Activated T-cell treated with anti-CD3 and anti-CD28 coated beads, Interleukin-2, amount 50 U/mL, for 24 hours (primary cell): ENCODE measurements at regions not wholly inside any gene's neighbourhood (a gene's known extent, or its start where the extent isn't known, plus 50 kb on each side); places are given as distances from the start of the nearest gene placed in this dataset.

Experiments
- DNase-seq: peaks from one replicate; pipeline ENCODE4 v3.0.0-alpha.2; 2020
- H3K27ac Mint-ChIP-seq: 2 replicates; pipeline ENCODE4 v1.8.0; 2020; ENCODE audit warnings: mild to moderate bottlenecking, mixed read lengths
- H3K27me3 Mint-ChIP-seq: 2 replicates; pipeline ENCODE4 v1.8.0; 2020; ENCODE audit warnings: mixed read lengths
- H3K36me3 Mint-ChIP-seq: 2 replicates; pipeline ENCODE4 v1.8.0; 2020; ENCODE audit warnings: low read depth, mixed read lengths
- H3K4me1 Mint-ChIP-seq: 2 replicates; pipeline ENCODE4 v1.8.0; 2020; ENCODE audit warnings: low read depth, mixed read lengths
- H3K4me3 Mint-ChIP-seq: 2 replicates; pipeline ENCODE4 v1.8.0; 2020; ENCODE audit warnings: mild to moderate bottlenecking, moderate library complexity, mixed read lengths
- H3K9me3 Mint-ChIP-seq: 2 replicates; pipeline ENCODE4 v1.8.0; 2020; ENCODE audit warnings: mixed read lengths

DNA sequence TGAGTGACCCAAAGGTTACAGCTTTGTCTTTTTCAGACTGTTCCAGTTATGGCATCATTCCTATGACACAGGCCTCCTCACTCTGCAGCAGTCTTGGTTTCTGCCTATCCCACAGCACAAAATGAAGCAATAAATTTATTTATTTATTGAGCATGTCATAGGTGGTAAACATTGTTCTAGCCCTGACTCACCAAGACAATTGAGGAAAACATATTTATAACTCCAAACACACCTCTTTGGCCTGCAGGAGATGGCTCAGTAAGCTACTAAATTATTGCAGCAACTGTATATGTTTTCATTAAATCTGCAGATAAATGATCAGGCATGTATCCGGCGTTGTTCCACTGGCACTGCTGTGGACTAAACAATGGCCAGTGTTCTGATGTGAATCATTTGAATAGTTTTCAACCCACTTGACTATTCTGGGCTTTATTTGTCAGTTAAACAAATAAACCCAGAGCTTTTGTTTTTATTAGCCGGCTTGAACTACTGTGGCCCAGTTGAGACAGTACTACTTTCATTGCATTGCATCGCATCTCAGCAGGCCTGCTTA lies 83.2 kb downstream of the FOXD1 start:
- Mint-ChIP-seq H3K4me3 (no peak overlapping the region), H3K27ac (no peak overlapping the region), H3K9me3 (peaks cover 3% of the 10 kb centered on the region), H3K4me1 (no peaks in the 10 kb centered on the region), H3K36me3 (no peaks in the 10 kb centered on the region), H3K27me3 (peaks cover 61% of the 10 kb centered on the region)
- no peak for DNase-seq

DNA sequence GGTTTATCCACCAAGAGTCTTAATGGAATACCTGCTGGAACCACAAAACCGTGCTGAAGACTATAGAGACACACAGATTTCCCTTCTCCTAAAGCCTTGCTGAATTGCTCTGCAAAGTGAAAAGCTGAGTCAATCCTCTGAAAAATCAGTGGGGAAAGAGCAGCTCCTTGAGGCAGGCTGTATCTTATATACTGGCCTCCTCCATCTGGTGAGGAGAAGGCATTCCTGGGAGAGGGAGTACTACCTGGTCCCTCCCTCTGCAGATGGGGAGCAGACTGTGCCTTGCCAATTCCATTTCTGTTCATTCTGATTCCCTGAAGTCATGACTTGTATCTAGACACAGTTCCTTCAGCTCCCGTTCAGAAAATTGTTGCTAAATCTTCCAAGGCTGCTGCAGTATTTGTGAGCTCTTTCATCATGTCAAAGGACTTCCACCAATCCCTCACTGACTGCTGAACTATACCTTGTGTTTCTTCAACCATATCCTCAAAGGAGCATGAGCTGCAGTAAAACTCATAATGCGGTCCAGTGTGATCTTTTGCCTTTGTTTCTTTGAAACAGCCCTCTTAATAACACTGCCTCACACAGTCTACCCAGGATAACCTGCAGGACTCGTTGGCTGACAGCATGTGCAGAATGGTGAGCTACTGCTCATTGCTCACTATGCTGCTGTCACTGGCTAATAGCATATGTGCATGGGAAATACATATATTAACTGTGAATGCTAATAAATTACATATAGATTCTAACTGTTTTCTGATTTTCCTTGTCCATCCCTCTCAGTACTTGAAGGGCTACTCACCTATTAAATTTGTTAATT lies 84.5 kb downstream of the FOXD1 start:
- Mint-ChIP-seq H3K27ac (no peak overlapping the region), H3K27me3 (peaks cover 53% of the 10 kb centered on the region), H3K36me3 (no peaks in the 10 kb centered on the region), H3K9me3 (peaks cover 3% of the 10 kb centered on the region), H3K4me3 (no peak overlapping the region), H3K4me1 (no peaks in the 10 kb centered on the region)
- no peak for DNase-seq

DNA sequence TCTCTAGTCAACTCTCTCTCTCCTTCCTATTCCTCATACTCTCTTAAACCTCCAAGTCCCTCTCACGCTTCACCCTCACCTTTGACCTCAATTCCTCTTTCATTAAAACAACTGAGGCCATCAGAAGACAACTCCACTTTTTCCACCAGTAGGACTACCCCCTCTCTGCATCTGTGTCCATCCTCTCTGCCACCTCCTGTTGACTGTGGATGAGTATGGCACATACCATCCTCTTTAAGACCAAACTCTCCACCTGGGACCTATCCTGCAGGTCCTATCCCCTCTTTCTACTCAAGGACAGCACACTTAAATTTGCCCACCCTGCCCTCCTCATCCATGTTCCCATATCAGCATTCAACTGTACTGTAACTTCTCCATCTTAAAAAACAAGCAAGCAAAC lies 89.2 kb downstream of the FOXD1 start:
- no peak for DNase-seq
- Mint-ChIP-seq H3K4me1 (peaks cover 2% of the 10 kb centered on the region), H3K9me3 (peaks cover 3% of the 10 kb centered on the region), H3K4me3 (no peak overlapping the region), H3K36me3 (no peaks in the 10 kb centered on the region), H3K27me3 (peaks cover 53% of the 10 kb centered on the region), H3K27ac (no peak overlapping the region)

DNA sequence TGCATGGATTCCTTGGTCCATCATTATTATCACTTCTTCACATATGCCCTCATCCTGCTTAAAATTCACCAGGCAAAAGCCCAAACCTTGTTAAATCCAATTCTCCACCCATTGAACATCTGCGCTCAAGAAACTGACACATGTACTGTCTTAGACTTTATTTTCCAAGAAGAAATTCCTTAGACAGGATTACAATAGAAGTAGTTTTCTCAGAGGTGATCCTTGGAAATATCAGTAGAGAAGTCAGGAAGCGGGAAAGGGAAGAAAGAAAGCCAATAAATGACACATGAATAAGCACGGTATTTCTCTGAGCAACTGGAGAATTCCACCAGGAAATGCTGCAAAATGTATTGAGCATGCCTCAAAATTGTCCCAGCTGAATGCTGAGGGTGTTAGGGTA lies 90.2 kb downstream of the FOXD1 start:
- H3K9me3 Mint-ChIP-seq = peaks cover 3% of the 10 kb centered on the region
- no peaks in the 10 kb centered on the region for H3K36me3 Mint-ChIP-seq
- H3K27me3 Mint-ChIP-seq = peaks cover 55% of the 10 kb centered on the region
- H3K4me3 Mint-ChIP-seq = no peak overlapping the region
- peaks cover 2% of the 10 kb centered on the region for H3K4me1 Mint-ChIP-seq
- DNase-seq = no peak
- H3K27ac Mint-ChIP-seq = no peak overlapping the region

DNA sequence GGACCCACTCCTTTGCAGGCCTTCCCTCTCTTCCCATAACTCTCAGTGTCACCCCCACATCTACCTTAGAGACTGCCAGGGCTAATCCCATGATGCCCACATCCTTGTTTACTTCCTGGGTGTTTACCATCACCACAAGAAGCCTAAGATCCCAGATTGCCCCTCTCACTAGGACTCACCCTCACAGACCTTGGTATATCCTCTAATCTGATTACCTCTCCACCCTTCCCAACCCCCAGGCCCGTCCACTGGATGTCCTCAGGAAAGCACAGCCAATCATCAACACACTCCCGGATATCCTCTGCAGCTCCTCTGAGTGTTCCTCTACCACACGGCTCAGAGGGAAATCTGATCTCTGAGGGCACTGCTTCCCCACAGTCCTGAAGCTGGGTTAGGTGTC lies 91.0 kb downstream of the FOXD1 start:
- Mint-ChIP-seq H3K27me3 (peaks cover 55% of the 10 kb centered on the region), H3K4me1 (peaks cover 2% of the 10 kb centered on the region), H3K4me3 (no peak overlapping the region), H3K9me3 (peaks cover 3% of the 10 kb centered on the region), H3K27ac (no peak overlapping the region), H3K36me3 (no peaks in the 10 kb centered on the region)
- no peak for DNase-seq

DNA sequence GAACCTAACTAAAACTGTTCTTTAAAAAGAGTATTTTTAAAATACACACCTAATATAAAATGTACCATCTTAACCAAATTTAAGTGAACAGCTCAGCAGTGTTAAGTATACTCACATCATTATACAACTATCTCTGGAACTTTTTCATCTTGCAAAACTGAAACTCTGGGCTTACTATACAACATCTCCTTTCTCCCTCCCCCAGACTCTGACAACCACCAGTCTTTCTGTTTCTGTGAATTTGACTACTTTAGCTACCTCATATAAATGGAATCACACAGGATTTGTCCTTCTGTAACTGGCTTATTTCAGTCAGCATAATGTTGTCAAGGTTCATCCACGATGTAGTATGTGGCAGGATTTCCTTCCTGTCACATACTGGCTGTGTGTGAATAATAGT lies 93.5 kb downstream of the FOXD1 start:
- Mint-ChIP-seq H3K4me3 (no peak overlapping the region), H3K9me3 (peaks cover 16% of the 10 kb centered on the region), H3K36me3 (no peaks in the 10 kb centered on the region), H3K27ac (no peak overlapping the region), H3K27me3 (peaks cover 65% of the 10 kb centered on the region), H3K4me1 (peaks cover 2% of the 10 kb centered on the region)
- no peak for DNase-seq

DNA sequence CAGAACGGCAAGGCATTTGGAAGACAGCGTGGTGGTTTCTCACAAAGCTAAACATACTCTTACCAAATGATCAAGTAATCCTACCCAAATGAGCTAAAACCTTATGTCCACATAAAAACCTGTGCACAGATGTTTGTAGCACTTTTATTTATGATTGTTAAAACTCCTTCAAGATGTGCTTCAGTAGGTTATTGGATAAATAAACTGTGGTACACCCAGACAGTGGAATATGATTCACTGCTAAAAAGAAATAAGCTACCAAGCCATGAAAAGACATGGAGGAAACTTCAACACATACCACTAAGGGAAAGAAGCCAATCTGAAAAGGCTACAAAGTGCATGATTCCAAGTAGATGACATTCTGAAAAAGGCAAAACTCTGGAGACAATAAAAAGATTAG lies 94.2 kb downstream of the FOXD1 start:
- Mint-ChIP-seq H3K27ac (no peak overlapping the region), H3K4me3 (no peak overlapping the region), H3K4me1 (peaks cover 2% of the 10 kb centered on the region), H3K9me3 (peaks cover 22% of the 10 kb centered on the region), H3K27me3 (peaks cover 71% of the 10 kb centered on the region), H3K36me3 (no peaks in the 10 kb centered on the region)
- no peak for DNase-seq

DNA sequence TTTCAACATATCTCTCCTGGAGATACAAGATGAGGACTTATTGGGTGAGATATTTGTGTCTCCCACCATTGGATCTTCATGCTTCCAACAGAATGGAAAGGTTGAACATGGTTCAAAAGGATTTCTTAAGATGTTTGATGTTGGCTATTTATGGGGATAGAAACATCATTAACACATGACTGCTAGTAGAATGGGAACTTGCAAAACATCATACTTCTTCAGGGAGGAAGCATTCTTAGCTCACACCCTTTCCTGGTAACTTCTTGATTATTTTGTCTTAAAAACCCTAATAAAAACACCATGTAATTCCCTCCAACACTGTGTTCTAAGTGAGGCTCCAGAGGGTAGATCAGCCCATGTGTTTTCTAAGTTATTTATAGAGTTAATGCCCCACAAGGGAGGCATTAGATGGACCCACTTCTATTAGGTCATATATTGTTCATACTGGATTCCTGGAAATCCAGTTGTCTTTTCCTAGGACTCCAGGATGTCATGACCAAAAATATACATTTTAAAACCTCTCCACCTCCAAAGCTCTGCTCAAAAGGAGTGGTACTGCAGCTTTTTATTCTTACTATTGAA lies 95.8 kb downstream of the FOXD1 start:
- no peak for DNase-seq
- peaks cover 80% of the 10 kb centered on the region for H3K27me3 Mint-ChIP-seq
- no peak overlapping the region for H3K27ac Mint-ChIP-seq
- no peak overlapping the region for H3K4me3 Mint-ChIP-seq
- peaks cover 35% of the 10 kb centered on the region for H3K9me3 Mint-ChIP-seq
- H3K36me3 Mint-ChIP-seq = no peaks in the 10 kb centered on the region
- H3K4me1 Mint-ChIP-seq = peaks cover 2% of the 10 kb centered on the region

DNA sequence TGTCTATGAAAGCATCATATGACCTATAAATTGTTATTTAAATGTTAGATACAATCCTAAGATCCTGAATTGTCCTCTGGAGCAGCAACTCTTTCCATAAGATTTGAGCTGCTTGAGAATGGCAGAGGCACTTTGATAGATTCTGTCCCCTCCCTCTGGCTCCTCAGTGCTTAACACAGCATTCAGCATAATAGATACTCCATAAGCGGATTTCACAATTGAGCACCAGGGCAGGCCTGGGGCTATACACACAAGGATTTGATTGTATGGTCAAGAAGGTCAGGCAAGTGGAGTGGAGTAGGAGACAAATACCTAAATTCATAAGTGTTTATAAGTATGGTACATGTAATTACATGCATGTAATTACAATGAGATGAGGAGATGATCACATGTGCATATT lies 96.3 kb downstream of the FOXD1 start:
- Mint-ChIP-seq H3K4me1 (peaks cover 2% of the 10 kb centered on the region), H3K27ac (no peak overlapping the region), H3K36me3 (no peaks in the 10 kb centered on the region), H3K27me3 (peaks cover 78% of the 10 kb centered on the region), H3K4me3 (no peak overlapping the region), H3K9me3 (peaks cover 37% of the 10 kb centered on the region)
- no peak for DNase-seq

DNA sequence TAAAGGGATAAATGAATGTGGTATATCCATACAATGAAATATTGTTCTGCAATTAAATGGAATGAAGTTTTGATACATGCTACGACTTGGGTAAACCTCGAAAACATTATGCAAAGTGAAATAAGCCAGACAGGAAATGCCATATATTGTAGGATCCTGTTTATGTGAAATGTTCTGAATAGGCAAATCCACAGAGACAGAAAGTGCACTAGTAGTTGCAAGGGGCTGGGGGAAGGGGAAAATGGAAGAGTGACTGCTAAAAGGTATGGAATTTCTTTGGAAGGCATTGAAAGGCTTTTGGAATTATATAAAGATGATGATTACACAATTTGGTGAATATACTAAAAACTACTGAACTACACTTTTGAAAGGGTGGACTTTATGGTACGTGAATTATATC lies 97.0 kb downstream of the FOXD1 start:
- H3K27ac Mint-ChIP-seq = no peak overlapping the region
- no peak overlapping the region for H3K4me3 Mint-ChIP-seq
- H3K9me3 Mint-ChIP-seq = peaks cover 43% of the 10 kb centered on the region
- no peak for DNase-seq
- H3K27me3 Mint-ChIP-seq = peaks cover 78% of the 10 kb centered on the region
- H3K36me3 Mint-ChIP-seq = no peaks in the 10 kb centered on the region
- peaks cover 2% of the 10 kb centered on the region for H3K4me1 Mint-ChIP-seq

DNA sequence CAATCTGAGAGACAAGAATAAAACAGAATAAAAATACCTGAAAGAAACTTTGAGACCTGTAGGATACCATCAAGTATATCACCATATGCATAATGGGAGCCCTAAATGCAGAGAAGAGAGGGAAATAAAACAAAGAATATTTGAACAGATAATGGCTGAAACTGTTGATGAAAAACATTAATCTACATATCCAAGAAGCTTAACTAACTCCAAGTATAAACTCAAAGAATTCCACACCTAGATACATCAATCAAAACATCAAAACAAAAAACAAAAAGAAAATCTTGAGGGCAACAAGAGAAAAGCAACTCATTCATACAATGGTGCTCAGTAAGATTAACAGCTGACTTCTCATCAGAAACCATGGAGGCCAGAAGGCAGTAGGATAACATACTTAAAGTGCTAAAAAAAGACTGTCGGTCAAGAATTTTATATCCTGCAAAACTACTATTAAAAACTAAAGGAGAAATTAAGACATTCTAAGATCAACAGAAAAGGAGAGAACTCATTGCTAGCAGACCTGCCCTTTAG lies 101.6 kb downstream of the FOXD1 start:
- H3K4me3 Mint-ChIP-seq = no peak overlapping the region
- no peak for DNase-seq
- peaks cover 79% of the 10 kb centered on the region for H3K27me3 Mint-ChIP-seq
- peaks cover 52% of the 10 kb centered on the region for H3K9me3 Mint-ChIP-seq
- no peaks in the 10 kb centered on the region for H3K36me3 Mint-ChIP-seq
- H3K4me1 Mint-ChIP-seq = no peaks in the 10 kb centered on the region
- H3K27ac Mint-ChIP-seq = no peak overlapping the region

DNA sequence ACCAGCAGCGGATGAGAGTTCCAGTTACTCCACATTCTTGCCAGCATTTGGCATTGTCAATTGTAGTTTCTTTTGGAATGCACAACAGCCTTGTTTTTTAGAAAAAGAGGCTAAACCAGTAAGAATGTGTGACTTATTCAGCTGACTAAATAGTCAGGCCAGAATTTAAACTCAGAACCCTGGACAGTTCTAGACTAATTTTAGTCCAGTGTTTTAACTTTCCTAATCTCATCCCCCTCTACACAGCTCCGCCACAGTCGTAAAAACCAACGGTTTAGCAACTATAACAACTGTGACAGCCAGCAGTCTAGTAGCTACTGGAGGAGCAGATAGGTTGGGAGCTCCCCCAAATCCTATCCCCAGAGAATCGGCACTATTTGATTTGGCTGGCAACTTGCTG lies 103.7 kb downstream of the FOXD1 start:
- H3K9me3 Mint-ChIP-seq = peaks cover 35% of the 10 kb centered on the region
- H3K4me3 Mint-ChIP-seq = no peak overlapping the region
- H3K27ac Mint-ChIP-seq = no peak overlapping the region
- H3K36me3 Mint-ChIP-seq = no peaks in the 10 kb centered on the region
- no peaks in the 10 kb centered on the region for H3K4me1 Mint-ChIP-seq
- DNase-seq = no peak
- H3K27me3 Mint-ChIP-seq = peaks cover 79% of the 10 kb centered on the region

DNA sequence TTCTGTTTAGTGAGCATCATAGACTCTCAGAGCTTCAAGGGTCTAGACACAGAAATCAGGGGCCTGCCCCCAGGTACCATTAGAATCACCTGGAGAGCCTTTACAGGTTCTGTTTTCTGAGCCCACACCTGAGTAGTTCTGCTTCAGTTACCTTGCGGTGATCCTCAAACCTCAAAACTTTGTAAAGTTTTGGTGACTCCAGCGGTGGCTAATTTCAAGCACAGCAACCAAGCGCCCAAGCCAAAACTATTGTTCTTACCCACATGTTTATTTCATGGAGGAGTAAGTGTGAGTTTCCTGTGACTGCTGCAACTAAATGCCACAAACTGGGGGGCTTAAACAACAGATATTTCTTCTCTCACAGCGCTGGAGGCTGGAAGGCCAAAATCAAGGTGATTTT lies 108.9 kb downstream of the FOXD1 start:
- Mint-ChIP-seq H3K27me3 (peaks cover 79% of the 10 kb centered on the region), H3K9me3 (no peaks in the 10 kb centered on the region), H3K4me1 (no peaks in the 10 kb centered on the region), H3K27ac (no peak overlapping the region), H3K36me3 (no peaks in the 10 kb centered on the region), H3K4me3 (no peak overlapping the region)
- DNase-seq = no peak

DNA sequence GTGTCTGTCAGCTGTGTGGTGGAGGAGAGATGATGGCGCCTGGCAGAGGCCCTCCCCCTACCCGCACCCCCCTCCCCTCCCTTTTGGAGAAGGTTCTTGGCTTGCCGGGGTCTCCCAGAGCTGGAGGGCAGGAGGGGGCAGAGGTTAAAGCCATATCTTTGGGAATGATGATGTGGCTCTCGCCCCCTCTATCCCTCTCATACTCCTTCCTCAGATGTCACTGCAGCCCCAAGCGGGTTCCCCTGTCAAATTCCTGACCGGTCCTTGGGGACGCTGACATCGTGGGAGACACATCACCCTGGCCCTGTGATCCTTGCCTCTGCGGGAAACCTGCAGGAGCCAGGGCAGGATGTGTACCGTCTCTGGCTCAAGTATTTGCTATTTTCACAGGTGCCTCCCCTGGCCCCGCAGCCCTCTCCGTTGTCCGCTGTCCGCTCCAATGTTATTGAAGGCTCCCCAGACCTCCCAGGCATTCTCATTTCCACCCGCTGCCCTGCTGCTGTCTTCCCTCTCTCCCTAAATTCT lies 109.5 kb downstream of the FOXD1 start:
- H3K4me3 Mint-ChIP-seq = no peak overlapping the region
- DNase-seq = no peak
- H3K36me3 Mint-ChIP-seq = no peaks in the 10 kb centered on the region
- no peaks in the 10 kb centered on the region for H3K4me1 Mint-ChIP-seq
- no peaks in the 10 kb centered on the region for H3K9me3 Mint-ChIP-seq
- H3K27me3 Mint-ChIP-seq = peaks cover 80% of the 10 kb centered on the region
- H3K27ac Mint-ChIP-seq = no peak overlapping the region
